Trophoblast cell (in vitro differentiated cells and primary cell): ENCODE measurements at regions not wholly inside any gene's neighbourhood (a gene's known extent, or its start where the extent isn't known, plus 50 kb on each side); places are given as distances from the start of the nearest gene placed in this dataset.
"Not testable (repeated sequence)": the region's sequence is repeated elsewhere in the genome, so short reads cannot be mapped to it uniquely, and the experiment has no call there.

Experiments
- DNase-seq, 2 donors: peaks; one replicate each; pipeline ENCODE4 v3.0.0-alpha.2; 2016
- H2AFZ ChIP-seq: 2 replicates; pipeline ENCODE4 v1.6.1; 2013; ENCODE audit warnings: low read length, moderate library complexity, mild to moderate bottlenecking; ENCODE audit not compliant: insufficient read depth, poor library complexity
- H2AK5ac ChIP-seq: 2 replicates; pipeline ENCODE4 v1.6.1; 2013; ENCODE audit warnings: mild to moderate bottlenecking, low read length
- H2BK120ac ChIP-seq: 2 replicates; pipeline ENCODE4 v1.6.1; 2013; ENCODE audit warnings: low read length, mild to moderate bottlenecking, moderate library complexity; ENCODE audit not compliant: insufficient read depth, poor library complexity
- H2BK12ac ChIP-seq: 2 replicates; pipeline ENCODE4 v1.6.1; 2013; ENCODE audit warnings: mild to moderate bottlenecking, low read length, moderate library complexity
- H2BK5ac ChIP-seq: 2 replicates; pipeline ENCODE4 v1.6.1; 2013; ENCODE audit warnings: low read length, low read depth, moderate library complexity, mild to moderate bottlenecking; ENCODE audit not compliant: poor library complexity
- H3K14ac ChIP-seq: 2 replicates; pipeline ENCODE4 v1.6.1; 2013; ENCODE audit warnings: mild to moderate bottlenecking, low read length
- H3K18ac ChIP-seq: 2 replicates; pipeline ENCODE4 v1.6.1; 2013; ENCODE audit warnings: mild to moderate bottlenecking, low read length
- H3K23ac ChIP-seq: 2 replicates; pipeline ENCODE4 v1.6.1; 2013; ENCODE audit warnings: low read length
- H3K27ac ChIP-seq: 2 replicates; pipeline ENCODE4 v1.5.1; 2013; ENCODE audit warnings: low read depth, mild to moderate bottlenecking, inconsistent platforms, low read length, moderate library complexity
- H3K27me3 ChIP-seq: 2 replicates; pipeline ENCODE4 v1.6.1; 2013; ENCODE audit warnings: inconsistent platforms, mild to moderate bottlenecking, low read length, moderate library complexity; ENCODE audit not compliant: insufficient read depth
- H3K36me3 ChIP-seq, 2 experiments: 1 replicate in 1 of 2; 2 replicates in 1 of 2; pipeline ENCODE4 v1.6.1; 2013; ENCODE audit warnings: low read length in 2 of 2, mild to moderate bottlenecking in 2 of 2, moderate library complexity in 1 of 2; ENCODE audit not compliant: insufficient read depth in 2 of 2, control insufficient read depth in 1 of 2
- H3K4ac ChIP-seq: 2 replicates; pipeline ENCODE4 v1.6.1; 2013; ENCODE audit warnings: low read depth, mild to moderate bottlenecking, low read length, moderate library complexity
- H3K4me1 ChIP-seq, 2 experiments: 1 replicate in 1 of 2; 2 replicates in 1 of 2; pipeline ENCODE4 v1.6.1; 2013; ENCODE audit warnings: low read length in 2 of 2, mild to moderate bottlenecking in 2 of 2, moderate library complexity in 1 of 2; ENCODE audit not compliant: insufficient read depth in 2 of 2, control insufficient read depth in 1 of 2
- H3K4me2 ChIP-seq: 2 replicates; pipeline ENCODE4 v1.6.1; 2013; ENCODE audit warnings: inconsistent platforms, mild to moderate bottlenecking, low read length, moderate library complexity
- H3K4me3 ChIP-seq: 2 replicates; pipeline ENCODE4 v1.5.1; 2013; ENCODE audit warnings: mild to moderate bottlenecking, low read depth, low read length, inconsistent platforms
- H3K79me1 ChIP-seq: one replicate; pipeline ENCODE4 v1.6.1; 2013; ENCODE audit warnings: low read length
- H3K79me2 ChIP-seq: 2 replicates; pipeline ENCODE4 v1.6.1; 2013; ENCODE audit warnings: low read length, mild to moderate bottlenecking; ENCODE audit not compliant: control insufficient read depth, insufficient read depth, poor library complexity
- H3K9ac ChIP-seq: 2 replicates; pipeline ENCODE4 v1.6.1; 2013; ENCODE audit warnings: mild to moderate bottlenecking, low read length
- H3K9me3 ChIP-seq: 2 replicates; pipeline ENCODE4 v1.6.1; 2013; ENCODE audit warnings: low read depth, mild to moderate bottlenecking, control low read depth, inconsistent platforms, low read length; ENCODE audit not compliant: insufficient read depth
- H4K12ac ChIP-seq: 2 replicates; pipeline ENCODE4 v1.6.1; 2013; ENCODE audit warnings: low read depth, mild to moderate bottlenecking, low read length, moderate library complexity
- H4K8ac ChIP-seq: 2 replicates; pipeline ENCODE4 v1.6.1; 2013; ENCODE audit warnings: low read depth, mild to moderate bottlenecking, low read length, moderate library complexity
- H4K91ac ChIP-seq: one replicate; pipeline ENCODE4 v1.6.1; 2013; ENCODE audit warnings: low read depth, mild to moderate bottlenecking, low read length, moderate library complexity
- WGBS: extraction: QIAGEN DNeasy Blood & Tissue Kit; methylation state at CpG from one replicate; pipeline ENCODE4 v1.1.7; 2013; ENCODE audit warnings: missing lambda C conversion rate; ENCODE audit not compliant: insufficient read length, insufficient coverage; ENCODE audit errors: extremely low coverage; 5-methylcytosine and 5-hydroxymethylcytosine counted together

- H2AK5ac ChIP-seq, H4K12ac ChIP-seq, H3K23ac ChIP-seq, H2BK5ac ChIP-seq, H4K8ac ChIP-seq, H3K27ac ChIP-seq, DNase-seq, H2AFZ ChIP-seq, H3K18ac ChIP-seq, H3K9ac ChIP-seq, H3K4ac ChIP-seq, H3K79me2 ChIP-seq, H3K79me1 ChIP-seq, H3K4me3 ChIP-seq, H3K14ac ChIP-seq, H3K4me2 ChIP-seq, H3K36me3 ChIP-seq, H4K91ac ChIP-seq, H3K4me1 ChIP-seq, H2BK120ac ChIP-seq, H3K9me3 ChIP-seq, H3K27me3 ChIP-seq, H2BK12ac ChIP-seq: not testable (repeated sequence)
- no CpG with 5 or more reads among the region's 15 CpGs for WGBS
Observed at GRCh38 chr16:29180206-29180600, 195.4 kb downstream of the LAT start.

DNA sequence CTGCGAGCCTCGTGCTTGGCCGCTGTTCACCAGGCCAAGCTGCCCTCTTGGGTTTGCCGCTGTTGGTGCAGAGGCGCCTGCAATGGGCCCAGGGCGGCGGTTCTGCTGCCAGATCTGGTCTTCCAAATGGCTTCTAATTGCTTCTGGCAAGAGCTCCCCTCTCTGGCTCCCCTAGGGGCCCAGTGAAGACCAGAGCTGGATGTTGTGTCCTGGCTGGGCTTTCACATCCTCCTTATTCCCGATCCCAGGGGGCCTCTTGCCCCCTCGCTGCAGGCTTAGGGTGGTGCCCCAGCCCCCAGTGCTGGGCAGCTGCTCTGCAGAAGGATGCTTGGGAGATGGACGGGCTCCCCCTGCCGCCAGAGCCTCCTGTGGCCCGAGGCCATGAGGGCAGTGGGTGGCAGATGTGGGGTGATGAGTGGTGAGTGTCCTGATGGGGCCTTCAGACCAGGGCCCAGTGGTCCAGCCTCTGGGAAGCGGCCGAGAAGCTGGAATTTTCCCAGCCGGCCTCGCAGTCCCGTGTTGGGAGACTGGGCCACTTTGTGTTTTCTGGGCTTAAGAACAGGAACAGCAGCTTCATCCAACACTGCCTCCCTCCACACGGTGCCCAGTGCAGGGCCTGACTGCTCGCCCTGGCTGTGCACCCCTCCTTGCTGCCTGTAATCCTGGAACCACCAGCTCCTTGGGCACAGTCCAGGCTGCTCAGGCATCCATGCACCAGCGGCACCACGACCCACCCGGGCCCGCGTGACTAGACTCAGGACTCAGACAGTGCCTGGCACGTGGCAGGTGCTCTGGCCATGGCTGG is 194.8 kb downstream of the LAT start:
- not testable (repeated sequence) for H3K79me2 ChIP-seq, H3K14ac ChIP-seq, H3K18ac ChIP-seq, H4K12ac ChIP-seq, H3K4me1 ChIP-seq, H4K8ac ChIP-seq, H2AK5ac ChIP-seq, H2BK5ac ChIP-seq, H2AFZ ChIP-seq, H4K91ac ChIP-seq, H3K4me3 ChIP-seq, H3K9me3 ChIP-seq, H3K4ac ChIP-seq, H3K23ac ChIP-seq, DNase-seq, H3K27me3 ChIP-seq, H3K4me2 ChIP-seq, H2BK120ac ChIP-seq, H2BK12ac ChIP-seq, H3K36me3 ChIP-seq, H3K27ac ChIP-seq, H3K9ac ChIP-seq, H3K79me1 ChIP-seq
- no CpG with 5 or more reads among the region's 25 CpGs for WGBS

- H3K18ac ChIP-seq, H2BK120ac ChIP-seq, H3K9me3 ChIP-seq, H3K27me3 ChIP-seq, H3K79me1 ChIP-seq, H3K4ac ChIP-seq, H2BK5ac ChIP-seq, H3K36me3 ChIP-seq, H3K79me2 ChIP-seq, H4K12ac ChIP-seq, H2AFZ ChIP-seq, DNase-seq, H3K9ac ChIP-seq, H3K4me3 ChIP-seq, H3K27ac ChIP-seq, H4K8ac ChIP-seq, H3K23ac ChIP-seq, H2BK12ac ChIP-seq, H2AK5ac ChIP-seq, H3K4me1 ChIP-seq, H3K14ac ChIP-seq, H3K4me2 ChIP-seq, H4K91ac ChIP-seq: not testable (repeated sequence)
- WGBS, result no CpG with 5 or more reads among the region's 24 CpGs
Observed at GRCh38 chr16:29177888-29178726, 193.3 kb downstream of the LAT start.

DNA sequence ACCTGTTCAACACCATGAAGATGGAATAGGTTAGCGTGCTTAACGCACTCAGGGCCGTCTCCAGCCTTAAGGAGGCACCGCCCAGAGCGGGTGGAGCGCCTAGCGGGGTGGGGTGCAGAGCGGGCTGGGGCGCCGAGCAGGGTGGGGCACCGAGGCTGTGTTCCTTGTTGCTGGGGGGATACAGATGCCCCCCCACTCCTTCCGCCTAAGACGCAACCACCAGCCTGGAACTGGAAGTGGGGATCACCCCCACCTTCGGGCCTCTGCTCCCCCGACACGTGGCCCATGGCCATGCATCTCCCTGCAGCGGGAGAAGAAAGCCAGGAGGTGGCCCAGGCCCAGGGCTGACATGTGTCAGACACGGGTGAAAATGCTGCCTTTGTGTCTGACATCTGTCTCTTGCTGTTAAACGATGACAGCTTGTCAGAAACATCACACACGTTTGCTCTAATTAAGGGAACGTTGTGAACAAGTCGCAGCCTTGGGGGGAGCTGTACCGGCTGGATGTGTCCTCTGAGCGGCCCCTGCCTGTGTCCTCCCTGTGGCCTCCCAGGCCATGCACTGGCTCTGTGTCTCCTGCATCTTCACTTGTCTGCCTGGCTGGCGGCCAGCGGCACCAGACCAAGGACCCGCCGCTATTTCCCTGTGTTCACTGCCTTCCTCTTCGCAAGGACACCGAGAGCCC is 192.5 kb downstream of the LAT start:
- H3K14ac ChIP-seq, H3K4me3 ChIP-seq, H3K9me3 ChIP-seq, H2AFZ ChIP-seq, H3K27me3 ChIP-seq, H3K27ac ChIP-seq, H3K23ac ChIP-seq, H2BK120ac ChIP-seq, H4K91ac ChIP-seq, H3K79me2 ChIP-seq, H2AK5ac ChIP-seq, DNase-seq, H4K12ac ChIP-seq, H3K4ac ChIP-seq, H2BK5ac ChIP-seq, H3K79me1 ChIP-seq, H3K4me1 ChIP-seq, H4K8ac ChIP-seq, H2BK12ac ChIP-seq, H3K18ac ChIP-seq, H3K4me2 ChIP-seq, H3K36me3 ChIP-seq, H3K9ac ChIP-seq: not testable (repeated sequence)
- WGBS, result no CpG with 5 or more reads among the region's 30 CpGs
